GM21390 (cell line): ENCODE measurements at regions not wholly inside any gene's neighbourhood (a gene's known extent, or its start where the extent isn't known, plus 50 kb on each side); places are given as distances from the start of the nearest gene placed in this dataset.

Experiments used
- ATAC-seq: cut with Tn5 transposase; IDR thresholded peaks from one replicate; pipeline ENCODE4 v1.9.1; 2021; ENCODE audit not compliant: unreplicated experiment

GRCh38 chr9:8262625-8263622 is 463.3 kb upstream of the DMAC1 start:
- no peak for ATAC-seq

- ATAC-seq = no peak
Observed at GRCh38 chr9:8261737-8262136, 462.2 kb upstream of the DMAC1 start.

- ATAC-seq = no peak
Observed at GRCh38 chr9:8259028-8259427, 459.4 kb upstream of the DMAC1 start.

- no peak for ATAC-seq
Observed at GRCh38 chr9:8256880-8257279, 457.3 kb upstream of the DMAC1 start.

- no peak for ATAC-seq
Observed at GRCh38 chr9:8255850-8256249, 456.3 kb upstream of the DMAC1 start.

- no peak for ATAC-seq
Observed at GRCh38 chr9:8254541-8254940, 455.0 kb upstream of the DMAC1 start.

- ATAC-seq = no peak
Observed at GRCh38 chr9:8252445-8252844, 452.9 kb upstream of the DMAC1 start.

- no peak for ATAC-seq
Observed at GRCh38 chr9:8251566-8251965, 452.0 kb upstream of the DMAC1 start.

GRCh38 chr9:8244505-8245092 is 445.0 kb upstream of the DMAC1 start:
- ATAC-seq = no peak

- ATAC-seq = no peak
Observed at GRCh38 chr9:8241201-8241600, 441.6 kb upstream of the DMAC1 start.

GRCh38 chr9:8237096-8237495 is 437.5 kb upstream of the DMAC1 start:
- no peak for ATAC-seq

- ATAC-seq = no peak
Observed at GRCh38 chr9:8235489-8235888, 435.9 kb upstream of the DMAC1 start.

- ATAC-seq = no peak
Observed at GRCh38 chr9:8234316-8234715, 434.7 kb upstream of the DMAC1 start.

GRCh38 chr9:8232726-8233125 is 433.1 kb upstream of the DMAC1 start:
- no peak for ATAC-seq

GRCh38 chr9:8229226-8229625 is 429.6 kb upstream of the DMAC1 start:
- no peak for ATAC-seq

GRCh38 chr9:8224381-8224801 is 424.8 kb upstream of the DMAC1 start:
- no peak for ATAC-seq

- no peak for ATAC-seq
Observed at GRCh38 chr9:8223861-8224260, 424.3 kb upstream of the DMAC1 start.

GRCh38 chr9:8221462-8221861 is 421.9 kb upstream of the DMAC1 start:
- ATAC-seq = no peak

GRCh38 chr9:8208465-8208864 is 408.9 kb upstream of the DMAC1 start:
- no peak for ATAC-seq

- no peak for ATAC-seq
Observed at GRCh38 chr9:8207596-8207995, 408.0 kb upstream of the DMAC1 start.

- no peak for ATAC-seq
Observed at GRCh38 chr9:8206720-8207119, 407.1 kb upstream of the DMAC1 start.

GRCh38 chr9:8205576-8205975 is 406.0 kb upstream of the DMAC1 start:
- no peak for ATAC-seq
